ENCODE measurements at regions not wholly inside any gene's neighbourhood (a gene's known extent, or its start where the extent isn't known, plus 50 kb on each side); places are given as distances from the start of the nearest gene placed in this dataset.

DNA sequence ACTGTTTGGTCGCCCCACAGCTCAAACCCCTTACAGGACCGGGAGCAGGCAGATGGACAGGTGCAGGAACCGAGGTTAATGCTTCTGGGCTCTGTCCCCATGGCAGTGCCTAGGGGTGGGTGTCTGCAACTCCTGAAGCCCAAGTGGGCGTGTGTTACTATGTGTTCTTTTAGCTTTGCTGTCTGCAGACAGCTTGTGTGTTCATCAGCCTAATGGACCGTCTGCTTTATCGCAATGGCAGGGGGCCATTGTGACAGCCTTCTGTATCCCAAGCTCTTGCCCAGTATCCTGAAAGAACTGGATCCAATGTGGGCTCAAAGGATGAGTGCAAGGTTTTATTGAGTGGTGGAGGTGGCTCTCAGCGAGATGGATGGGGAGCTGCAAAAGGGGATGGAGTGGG is 266.7 kb downstream of the CSNK1G3 start:
- H3K27ac ChIP-seq (ENCODE audit: insufficient read length, low read depth, low read length), result no peak overlapping the region
- H3K9ac ChIP-seq (ENCODE audit: extremely low read depth, insufficient read length, low read length), result no peak overlapping the region
- no peaks in the 10 kb centered on the region for H3K79me2 ChIP-seq (ENCODE audit: insufficient read depth, low read length)
- no peak overlapping the region for H2BK120ac ChIP-seq (ENCODE audit: low read depth, low read length, poor library complexity, severe bottlenecking)
- no peak overlapping the region for H4K91ac ChIP-seq (ENCODE audit: insufficient read length, low read depth, low read length)
- DNase-seq, result no peak
- Mint-ChIP-seq H3K36me3 (ENCODE audit: insufficient read depth in 1 of 3, low read depth in 3 of 3) (peaks cover 0 to 3% (median 0%) of the 10 kb centered on the region in 3 experiments; a peak in 2 of 7 replicates), H3K27ac (no peak overlapping the region), H3K4me1 (no peaks in the 10 kb centered on the region), H3K4me3 (no peak overlapping the region), H3K27me3 (ENCODE audit: low read depth) (no peaks in the 10 kb centered on the region), H3K9me3 (peaks cover 0 to 4% of the 10 kb centered on the region in 2 experiments; a peak in 3 of 5 replicates)
- H4K8ac ChIP-seq (replicated peaks; ENCODE audit: insufficient read length, low read depth, low read length), result no peak overlapping the region
- H3K14ac ChIP-seq (ENCODE audit: insufficient read depth, low read length), result no peak overlapping the region
- H3K4ac ChIP-seq (ENCODE audit: low read depth, low read length), result no peak overlapping the region
- TF ChIP-seq, protein P1, sequence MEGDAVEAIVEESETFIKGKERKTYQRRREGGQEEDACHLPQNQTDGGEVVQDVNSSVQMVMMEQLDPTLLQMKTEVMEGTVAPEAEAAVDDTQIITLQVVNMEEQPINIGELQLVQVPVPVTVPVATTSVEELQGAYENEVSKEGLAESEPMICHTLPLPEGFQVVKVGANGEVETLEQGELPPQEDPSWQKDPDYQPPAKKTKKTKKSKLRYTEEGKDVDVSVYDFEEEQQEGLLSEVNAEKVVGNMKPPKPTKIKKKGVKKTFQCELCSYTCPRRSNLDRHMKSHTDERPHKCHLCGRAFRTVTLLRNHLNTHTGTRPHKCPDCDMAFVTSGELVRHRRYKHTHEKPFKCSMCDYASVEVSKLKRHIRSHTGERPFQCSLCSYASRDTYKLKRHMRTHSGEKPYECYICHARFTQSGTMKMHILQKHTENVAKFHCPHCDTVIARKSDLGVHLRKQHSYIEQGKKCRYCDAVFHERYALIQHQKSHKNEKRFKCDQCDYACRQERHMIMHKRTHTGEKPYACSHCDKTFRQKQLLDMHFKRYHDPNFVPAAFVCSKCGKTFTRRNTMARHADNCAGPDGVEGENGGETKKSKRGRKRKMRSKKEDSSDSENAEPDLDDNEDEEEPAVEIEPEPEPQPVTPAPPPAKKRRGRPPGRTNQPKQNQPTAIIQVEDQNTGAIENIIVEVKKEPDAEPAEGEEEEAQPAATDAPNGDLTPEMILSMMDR (conservative IDR thresholded peaks at IDR 0.05), result no peak
- no peak overlapping the region for H3K56ac ChIP-seq (ENCODE audit: insufficient read length, low read depth, low read length)
- H2BK12ac ChIP-seq (ENCODE audit: insufficient read length, low read depth, low read length), result no peak overlapping the region
- H2AFZ ChIP-seq (ENCODE audit: low read length), result no peak overlapping the region
- H3T11ph ChIP-seq (ENCODE audit: low read length), result no peak overlapping the region
- H2AK5ac ChIP-seq (ENCODE audit: insufficient read length, low read length), result no peak overlapping the region
- no peak overlapping the region for H2BK15ac ChIP-seq (ENCODE audit: low read depth, low read length)
- no peaks in the 10 kb centered on the region for H3K23me2 ChIP-seq (ENCODE audit: insufficient read length, low read depth, low read length, poor library complexity, severe bottlenecking)
- H3K27me3 ChIP-seq (ENCODE audit: insufficient read depth, low read length), result no peaks in the 10 kb centered on the region
- H3K23ac ChIP-seq (ENCODE audit: insufficient read length, low read depth, low read length), result no peak overlapping the region
- H4K20me1 ChIP-seq (ENCODE audit: control insufficient read depth, insufficient read depth, insufficient read length), result no peaks in the 10 kb centered on the region
- H3K18ac ChIP-seq (ENCODE audit: insufficient read length, low read depth, low read length), result no peak overlapping the region
- no peaks in the 10 kb centered on the region for H3K9me3 ChIP-seq (ENCODE audit: control insufficient read depth, low read depth, low read length)
- no peak overlapping the region for H2BK20ac ChIP-seq (ENCODE audit: low read depth, low read length, poor library complexity, severe bottlenecking)
- no peaks in the 10 kb centered on the region for H3K4me1 ChIP-seq (ENCODE audit: insufficient read depth, low read length)
- H2BK5ac ChIP-seq (ENCODE audit: insufficient read length, low read length), result no peak overlapping the region
- H3K79me1 ChIP-seq (ENCODE audit: insufficient read depth, low read depth, low read length, poor library complexity, severe bottlenecking), result no peaks in the 10 kb centered on the region
- H4K5ac ChIP-seq (ENCODE audit: insufficient read length, low read depth, low read length), result no peak overlapping the region
- WGBS (ENCODE audit: extremely low coverage, insufficient read length, low lambda C conversion rate), result no CpG with 5 or more reads among the region's 7 CpGs
- no peak overlapping the region for H3K4me2 ChIP-seq (ENCODE audit: insufficient read depth, insufficient read length, low read length)
